NCI-H2081 (cell line): ENCODE measurements at regions not wholly inside any gene's neighbourhood (a gene's known extent, or its start where the extent isn't known, plus 50 kb on each side); places are given as distances from the start of the nearest gene placed in this dataset.
"Not testable (repeated sequence)": the region's sequence is repeated elsewhere in the genome, so short reads cannot be mapped to it uniquely, and the experiment has no call there.

ENCODE experiments used
- DNase-seq, 2 experiments: peaks; one replicate each; lab custom pipeline; 2025; lab: John Stamatoyannopoulos, UW

- no peak for DNase-seq
Observed at GRCh38 chr2:146412625-146413024, 1432.2 kb upstream of the ACVR2A start.

GRCh38 chr2:146405402-146406309 is 1439.2 kb upstream of the ACVR2A start:
- DNase-seq: not testable (repeated sequence)

DNA sequence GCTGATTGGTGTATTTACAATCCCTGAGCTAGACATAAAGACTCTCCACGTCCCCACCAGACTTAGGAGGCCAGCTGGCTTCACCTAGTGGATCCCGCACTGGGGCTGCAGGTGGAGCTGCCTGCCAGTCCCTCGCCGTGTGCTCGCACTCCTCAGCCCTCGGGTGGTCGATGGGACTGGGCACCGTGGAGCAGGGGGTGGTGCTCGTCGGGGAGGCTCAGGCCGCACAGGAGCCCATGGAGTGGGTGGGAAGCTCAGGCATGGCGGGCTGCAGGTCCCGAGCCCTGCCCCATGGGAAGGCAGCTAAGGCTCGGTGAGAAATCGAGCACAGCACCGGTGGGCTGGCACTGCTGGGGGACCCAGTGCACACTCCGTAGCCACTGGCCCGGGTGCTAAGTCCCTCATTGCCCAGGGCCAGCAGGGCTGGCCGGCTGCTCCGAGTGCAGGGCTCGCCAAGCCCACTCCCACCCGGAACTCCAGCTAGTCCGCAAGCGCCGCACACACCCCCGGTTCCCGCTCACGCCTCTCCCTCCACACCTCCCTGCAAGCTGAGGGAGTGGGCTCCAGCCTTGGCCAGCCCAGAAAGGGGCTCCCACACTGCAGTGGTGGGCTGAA is 1441.2 kb upstream of the ACVR2A start:
- not testable (repeated sequence) for DNase-seq

DNA sequence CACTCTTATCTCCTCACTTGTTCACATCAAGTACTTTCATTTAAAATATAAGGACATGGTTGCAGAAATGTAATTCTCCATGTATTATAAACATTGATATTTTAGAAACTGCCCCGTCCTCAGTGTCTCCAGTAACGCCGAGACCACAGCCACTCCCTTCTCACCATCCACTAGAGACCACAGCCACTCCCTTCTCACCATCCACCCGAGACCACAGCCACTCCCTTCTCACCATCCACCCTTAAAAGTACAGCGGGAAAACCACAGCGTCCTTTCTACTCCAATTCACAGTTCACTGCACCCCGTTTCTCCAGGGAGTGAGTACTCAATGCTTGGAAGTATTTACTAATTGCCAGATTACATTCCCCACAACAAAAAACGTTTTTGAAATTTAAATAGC is 1452.2 kb upstream of the ACVR2A start:
- DNase-seq: no peak

- no peak for DNase-seq
Observed at GRCh38 chr2:146392186-146392585, 1452.6 kb upstream of the ACVR2A start.

DNA sequence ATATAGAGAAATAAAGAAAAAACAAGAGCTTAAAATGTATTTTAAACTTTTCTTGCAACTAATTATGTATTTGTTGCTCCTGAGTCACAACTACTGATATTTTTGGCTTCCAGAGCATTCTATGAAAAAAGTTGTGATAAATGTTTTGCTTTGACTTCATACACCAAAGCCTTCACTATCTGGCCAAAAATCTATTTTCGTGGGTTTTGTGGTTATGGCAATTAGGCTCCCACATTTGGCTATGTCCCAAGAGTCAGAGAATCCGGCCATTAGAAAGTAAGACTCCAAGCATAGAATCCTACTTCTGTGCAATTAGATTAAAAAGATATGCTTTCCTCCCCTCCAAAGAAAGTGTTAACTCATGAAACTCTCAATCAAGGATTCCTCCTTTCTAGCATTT is 1456.1 kb upstream of the ACVR2A start:
- no peak for DNase-seq

DNA sequence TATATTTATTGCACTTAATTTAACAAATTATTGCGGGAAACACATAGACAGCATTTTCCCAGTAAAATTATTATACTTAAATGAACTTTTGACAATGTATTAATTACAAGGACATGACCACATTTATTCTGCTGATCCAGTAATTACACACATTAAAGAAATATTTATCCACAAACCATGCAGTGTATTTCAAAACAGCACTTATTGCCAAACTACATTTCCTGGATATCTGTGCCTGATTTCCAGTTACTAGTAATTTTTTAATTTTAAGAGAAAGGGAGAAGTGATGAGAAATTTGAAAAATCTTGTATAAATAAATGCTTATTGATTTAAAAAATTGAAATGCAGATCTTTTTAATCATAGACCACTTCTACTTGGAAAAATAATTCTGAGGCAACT is 1458.7 kb upstream of the ACVR2A start:
- DNase-seq: no peak

GRCh38 chr2:146385031-146385430 is 1459.8 kb upstream of the ACVR2A start:
- no peak for DNase-seq

DNA sequence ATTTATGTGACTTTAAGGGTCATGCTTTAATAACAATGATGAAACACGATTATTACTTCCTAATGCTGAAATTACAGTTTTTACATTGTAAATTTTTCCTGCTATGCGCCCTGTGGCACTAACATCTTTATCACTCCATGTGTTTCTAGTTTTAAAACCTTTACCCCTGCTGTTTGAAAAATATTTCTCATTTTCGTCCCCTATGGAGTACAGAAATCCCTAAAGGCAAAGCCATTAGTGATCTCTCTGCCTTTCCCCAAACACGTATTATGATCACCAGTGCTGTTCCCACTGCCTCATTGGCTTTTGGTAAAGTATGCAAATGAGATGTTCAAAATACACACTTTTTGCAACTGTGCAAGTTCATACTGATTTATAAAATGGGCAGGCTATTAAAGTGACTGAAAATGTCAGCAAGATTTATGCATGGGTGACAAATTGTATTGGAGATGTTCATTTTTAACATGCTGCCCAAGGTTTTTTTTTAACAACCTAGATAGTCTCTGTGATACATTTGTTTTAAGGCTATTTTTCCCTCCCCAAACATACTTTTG is 1468.2 kb upstream of the ACVR2A start:
- no peak for DNase-seq

DNA sequence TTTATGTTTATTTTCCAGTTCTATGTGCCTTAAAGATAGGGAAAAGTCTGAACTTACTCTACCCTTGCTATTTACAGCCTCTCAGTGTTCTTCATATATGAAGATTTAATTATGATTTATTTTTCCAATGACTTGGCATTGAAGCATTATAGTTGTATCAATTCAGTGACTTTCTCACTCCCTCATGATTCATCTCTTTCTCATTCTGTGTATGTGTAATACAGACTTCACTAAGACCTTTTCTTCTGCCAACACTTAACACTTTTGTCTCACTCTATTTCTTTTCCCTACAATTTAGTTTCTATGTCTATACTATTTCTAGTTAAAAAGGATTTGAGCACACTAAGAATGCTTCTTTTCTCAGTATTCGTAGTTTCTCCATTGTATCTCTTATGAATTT is 1470.3 kb upstream of the ACVR2A start:
- DNase-seq: no peak

GRCh38 chr2:146371364-146371763 is 1473.5 kb upstream of the ACVR2A start:
- DNase-seq: not testable (repeated sequence)

DNA sequence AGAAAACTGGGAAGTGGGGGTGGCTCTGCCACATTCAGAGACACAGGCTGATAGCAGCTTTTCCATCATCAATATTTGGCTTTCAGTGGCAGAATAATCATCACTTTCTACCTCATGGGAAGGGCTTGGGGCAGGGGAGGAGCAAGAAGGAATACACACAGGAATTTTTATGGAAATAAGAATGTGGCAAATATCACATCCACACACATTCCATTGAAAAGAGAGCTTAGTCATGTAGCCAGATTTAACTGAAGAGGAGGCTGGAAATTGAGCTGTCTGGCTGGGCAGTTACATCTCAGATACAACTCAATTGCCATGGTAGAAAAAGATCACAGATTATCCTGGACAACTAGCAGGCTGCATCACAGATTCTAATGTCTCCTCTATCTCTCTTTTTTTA is 1474.0 kb upstream of the ACVR2A start:
- no peak for DNase-seq

DNA sequence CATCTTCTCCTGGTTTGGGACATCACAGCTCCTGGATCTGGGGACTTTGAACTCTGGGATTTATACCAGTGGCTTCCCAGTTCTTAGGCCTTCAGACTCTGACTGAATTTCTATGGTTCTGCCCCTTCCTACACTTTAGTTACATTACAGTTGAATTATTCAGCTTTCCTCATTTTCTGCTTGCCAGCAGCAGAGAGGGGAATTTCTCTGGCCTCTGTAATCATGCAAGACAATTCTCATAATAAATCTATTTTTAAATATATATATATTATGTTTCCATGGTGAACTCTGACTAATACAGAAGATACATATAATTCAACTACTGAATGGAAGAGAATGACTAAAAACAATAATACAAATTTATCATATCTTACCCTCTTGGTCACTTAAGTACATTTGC is 1478.6 kb upstream of the ACVR2A start:
- DNase-seq: no peak

DNA sequence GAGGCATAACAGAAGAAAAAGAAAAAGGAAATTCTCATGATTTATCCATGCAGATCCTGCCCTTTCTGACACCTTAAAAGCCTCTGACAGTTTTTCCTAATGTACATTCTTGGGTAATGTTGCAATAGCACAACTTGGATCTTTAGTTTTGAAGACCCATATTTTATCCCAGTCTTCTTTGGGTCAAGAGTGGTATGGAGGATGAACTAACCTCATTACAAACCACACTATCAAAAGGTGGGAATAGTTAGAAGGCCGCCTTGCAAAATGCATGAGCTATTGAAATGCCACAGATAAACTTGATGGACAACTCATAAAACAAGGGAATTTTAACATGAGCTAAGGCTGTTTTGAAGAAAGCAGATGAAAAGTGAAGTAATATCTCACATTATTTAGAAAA is 1479.8 kb upstream of the ACVR2A start:
- DNase-seq: no peak

- DNase-seq: no peak
Observed at GRCh38 chr2:146363731-146364130, 1481.1 kb upstream of the ACVR2A start.

GRCh38 chr2:146351689-146352088 is 1493.1 kb upstream of the ACVR2A start:
- DNase-seq: no peak

DNA sequence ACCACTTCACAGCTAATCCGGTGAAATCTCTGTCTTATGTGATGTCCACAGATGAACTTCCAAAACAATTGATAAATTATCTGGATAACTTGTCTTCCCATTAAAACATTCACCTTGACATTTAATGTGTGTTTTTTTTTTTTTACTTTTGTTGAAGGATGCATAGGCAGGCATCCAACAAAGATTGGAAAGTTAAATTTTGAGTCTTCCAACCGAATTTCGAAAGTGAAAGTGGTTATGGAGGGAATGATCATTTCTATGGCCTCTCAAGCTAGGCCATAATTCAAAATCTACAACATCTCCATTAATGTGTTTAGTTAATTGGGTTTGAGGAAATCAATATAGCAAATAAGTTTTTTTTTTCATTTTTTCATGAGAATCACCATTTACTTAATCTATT is 1495.5 kb upstream of the ACVR2A start:
- DNase-seq: no peak

- no peak for DNase-seq
Observed at GRCh38 chr2:146324951-146325350, 1519.9 kb upstream of the ACVR2A start.

DNA sequence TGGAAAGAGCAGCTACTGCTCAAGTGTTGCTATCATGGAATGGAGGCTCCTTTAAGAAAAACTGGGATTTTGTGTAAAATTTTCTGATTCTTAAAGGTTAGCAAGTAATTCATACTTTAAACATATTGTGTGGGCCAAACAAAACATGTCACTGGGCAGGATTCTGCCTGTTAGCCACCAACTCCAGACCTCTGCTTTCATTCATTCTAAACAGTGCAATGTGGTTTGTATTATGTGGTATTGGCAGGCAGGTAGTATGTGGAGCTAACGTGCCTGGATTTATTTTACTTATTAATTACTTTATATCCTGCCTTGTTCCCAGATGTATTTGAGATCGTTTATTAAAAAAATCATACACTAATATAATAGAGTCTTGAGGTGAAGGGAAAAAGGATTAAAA is 1521.3 kb upstream of the ACVR2A start:
- DNase-seq: no peak

- no peak for DNase-seq
Observed at GRCh38 chr2:146321175-146321574, 1523.7 kb upstream of the ACVR2A start.

DNA sequence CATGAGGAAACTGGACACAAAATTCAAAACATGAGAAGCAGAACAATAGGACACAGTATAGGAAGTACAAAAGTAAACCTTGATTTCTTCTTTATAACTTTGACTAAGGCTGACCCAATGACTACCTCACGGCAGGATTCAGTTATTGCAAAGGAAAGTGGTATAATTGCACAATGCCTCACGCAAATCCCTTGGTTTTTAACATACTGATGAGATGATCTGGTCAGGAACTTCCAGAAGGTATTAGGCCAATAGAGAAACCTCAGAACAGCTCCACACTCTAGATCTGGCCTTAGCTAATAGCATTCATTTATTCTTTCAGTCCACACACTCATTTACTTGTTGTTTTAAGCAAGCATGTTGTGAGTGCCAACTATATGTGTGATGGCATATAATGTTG is 1526.9 kb upstream of the ACVR2A start:
- DNase-seq: no peak

GRCh38 chr2:146312899-146313298 is 1531.9 kb upstream of the ACVR2A start:
- DNase-seq: peak in 1 of 2 experiments; percentile 31

DNA sequence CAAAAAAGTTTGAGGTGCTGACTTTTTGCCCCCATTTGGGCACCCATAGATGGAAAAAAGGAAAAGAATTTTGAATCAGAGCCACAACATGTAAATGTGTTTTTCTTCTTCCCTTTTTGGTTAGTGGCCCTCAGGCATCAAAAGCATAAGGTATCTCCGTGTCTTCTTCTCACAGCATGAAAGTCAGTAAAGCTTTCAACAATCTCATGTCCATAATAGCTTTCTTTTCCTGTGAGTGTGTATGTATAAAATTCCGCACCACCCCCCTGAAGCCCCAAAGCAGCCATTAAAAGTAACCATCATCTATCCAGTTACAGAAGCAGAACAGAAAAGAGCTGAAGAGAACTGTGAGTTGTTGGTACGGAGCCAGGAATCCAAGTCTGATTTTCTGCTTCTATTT is 1539.7 kb upstream of the ACVR2A start:
- DNase-seq: no peak
